GM23338 (cell line): ENCODE measurements at regions not wholly inside any gene's neighbourhood (a gene's known extent, or its start where the extent isn't known, plus 50 kb on each side); places are given as distances from the start of the nearest gene placed in this dataset.

Experiments
- ATAC-seq: fragments of 200-7000 bp; cut with Tn5 transposase; 3 replicates; pipeline ENCODE4 v1.9.1; 2020
- DNase-seq: peaks from one replicate; pipeline ENCODE4 v3.0.0-alpha.2; 2015; ENCODE audit warnings: low spot score
- H2AFZ ChIP-seq: fragments of 200-600 bp; sonication (generic); 2 replicates; pipeline ENCODE4 v1.8.0; 2016; ENCODE audit warnings: antibody characterized with exemption, mild to moderate bottlenecking, moderate library complexity
- H3F3A ChIP-seq: fragments of 200-600 bp; sonication (generic); replicated peaks from 2 replicates; pipeline ENCODE4 v1.8.0; 2017; ENCODE audit warnings: antibody characterized with exemption, mixed run types, low read depth
- H3K27ac ChIP-seq: fragments of 200-600 bp; sonication (generic); 2 replicates; pipeline ENCODE4 v1.6.1; 2016; ENCODE audit warnings: low read depth
- H3K27me3 ChIP-seq: fragments of 200-600 bp; sonication (generic); 2 replicates; pipeline ENCODE4 v1.8.0; 2016; ENCODE audit warnings: mild to moderate bottlenecking, mixed run types, moderate library complexity; ENCODE audit not compliant: insufficient read depth
- H3K36me3 ChIP-seq: fragments of 200-600 bp; sonication (generic); 2 replicates; pipeline ENCODE4 v1.8.0; 2016; ENCODE audit warnings: mild to moderate bottlenecking; ENCODE audit not compliant: insufficient read depth
- H3K4me1 ChIP-seq: fragments of 200-600 bp; sonication (generic); 2 replicates; pipeline ENCODE4 v1.8.0; 2016; ENCODE audit warnings: mild to moderate bottlenecking, moderate library complexity; ENCODE audit not compliant: insufficient read depth
- H3K4me2 ChIP-seq: fragments of 200-600 bp; sonication (generic); 2 replicates; pipeline ENCODE4 v1.7.1; 2017; ENCODE audit warnings: mixed run types
- H3K4me3 ChIP-seq: fragments of 200-600 bp; sonication (generic); 2 replicates; pipeline ENCODE4 v1.6.1; 2016; ENCODE audit warnings: mixed run types
- H3K79me2 ChIP-seq: fragments of 200-600 bp; sonication (generic); replicated peaks from 2 replicates; pipeline ENCODE4 v1.8.0; 2017; ENCODE audit warnings: mild to moderate bottlenecking; ENCODE audit not compliant: insufficient read depth
- H3K9me2 ChIP-seq: fragments of 200-600 bp; sonication (generic); 2 replicates; pipeline ENCODE4 v1.8.0; 2017; ENCODE audit not compliant: insufficient read depth
- H4K20me1 ChIP-seq: fragments of 200-600 bp; sonication (generic); replicated peaks from 2 replicates; pipeline ENCODE4 v1.8.0; 2017; ENCODE audit warnings: mild to moderate bottlenecking; ENCODE audit not compliant: insufficient read depth
- H3K27ac Mint-ChIP-seq: 2 replicates; pipeline ENCODE4 v1.8.0; 2020; ENCODE audit warnings: inconsistent platforms, mild to moderate bottlenecking, moderate library complexity, mixed read lengths
- H3K27me3 Mint-ChIP-seq: 3 replicates; pipeline ENCODE4 v1.8.0; 2022; ENCODE audit warnings: low read depth, mild to moderate bottlenecking, moderate library complexity, mixed read lengths, inconsistent platforms; ENCODE audit not compliant: insufficient read depth, poor library complexity
- H3K36me3 Mint-ChIP-seq: 3 replicates; pipeline ENCODE4 v1.8.0; 2021; ENCODE audit warnings: low read depth, mild to moderate bottlenecking, inconsistent platforms, moderate library complexity, mixed read lengths
- H3K4me1 Mint-ChIP-seq: 3 replicates; pipeline ENCODE4 v1.8.0; 2020; ENCODE audit warnings: mild to moderate bottlenecking, inconsistent platforms, mixed read lengths
- H3K4me3 Mint-ChIP-seq: 3 replicates; pipeline ENCODE4 v1.8.0; 2021; ENCODE audit warnings: moderate library complexity, mild to moderate bottlenecking, inconsistent platforms, mixed read lengths
- H3K9me3 Mint-ChIP-seq: 3 replicates; pipeline ENCODE4 v1.8.0; 2020; ENCODE audit warnings: moderate library complexity, mild to moderate bottlenecking, inconsistent platforms, mixed read lengths
- CREB1 ChIP-seq: fragments of 250-450 bp; sonication (Bioruptor Pico); IDR thresholded peaks from 2 replicates; pipeline ENCODE4 v1.5.0; 2020; ENCODE audit warnings: low read depth, mild to moderate bottlenecking, moderate library complexity
- EZH2 ChIP-seq: fragments of 200-600 bp; sonication (generic); IDR thresholded peaks from one replicate; pipeline ENCODE4 v1.8.0; 2017; ENCODE audit warnings: antibody characterized with exemption, mild to moderate bottlenecking, low read depth; ENCODE audit not compliant: unreplicated experiment
- EZH2phosphoT487 ChIP-seq: fragments of 200-600 bp; sonication (generic); IDR thresholded peaks from one replicate; pipeline ENCODE4 v1.8.1; 2018; ENCODE audit warnings: antibody characterized with exemption; ENCODE audit not compliant: unreplicated experiment
- JUNB ChIP-seq: IDR thresholded peaks from one replicate; pipeline ENCODE4 v1.6.1; 2016; ENCODE audit warnings: antibody characterized with exemption; ENCODE audit not compliant: unreplicated experiment
- NANOG ChIP-seq: IDR thresholded peaks from 2 replicates; pipeline ENCODE4 v1.6.1; 2016; ENCODE audit warnings: antibody characterized with exemption, borderline replicate concordance
- POLR2AphosphoS5 ChIP-seq: IDR thresholded peaks from 2 replicates; pipeline ENCODE4 v1.6.1; 2016; ENCODE audit warnings: antibody characterized with exemption, low read depth
- STAT1 ChIP-seq: IDR thresholded peaks from one replicate; pipeline ENCODE4 v1.6.1; 2016; ENCODE audit warnings: antibody characterized with exemption; ENCODE audit not compliant: unreplicated experiment
- ZNF114 ChIP-seq: fragments of 250-450 bp; sonication (Bioruptor Pico); IDR thresholded peaks from 2 replicates; pipeline ENCODE4 v1.5.0; 2020; ENCODE audit warnings: mild to moderate bottlenecking, moderate library complexity
- ZNF331 ChIP-seq: fragments of 250-450 bp; sonication (Bioruptor Pico); IDR thresholded peaks from 2 replicates; pipeline ENCODE4 v1.5.0; 2020; ENCODE audit warnings: low read depth, mild to moderate bottlenecking, moderate library complexity
- TF ChIP-seq, protein P1 (sequence below), 2 experiments: fragments of 200-600 bp in 1 of 2; sonication (generic) in 1 of 2; conservative IDR thresholded peaks; 2 replicates each; pipeline versions ENCODE4 v1.5.1 to v1.6.1; 2016 to 2017; ENCODE audit warnings: antibody characterized with exemption in 2 of 2, low read depth in 2 of 2, mild to moderate bottlenecking in 2 of 2, moderate library complexity in 1 of 2
- TF ChIP-seq, protein P2 (sequence below): fragments of 250-450 bp; sonication (Bioruptor Pico); IDR thresholded peaks from 2 replicates; pipeline ENCODE4 v1.5.0; 2020; ENCODE audit warnings: mild to moderate bottlenecking, moderate library complexity
- TF ChIP-seq, protein P3 (sequence below): IDR thresholded peaks from 2 replicates; pipeline ENCODE4 v1.6.1; 2016; ENCODE audit warnings: antibody characterized with exemption
- TF ChIP-seq, protein P4 (sequence below): IDR thresholded peaks from one replicate; pipeline ENCODE4 v1.6.1; 2018; ENCODE audit warnings: antibody characterized with exemption; ENCODE audit not compliant: unreplicated experiment

DNA sequence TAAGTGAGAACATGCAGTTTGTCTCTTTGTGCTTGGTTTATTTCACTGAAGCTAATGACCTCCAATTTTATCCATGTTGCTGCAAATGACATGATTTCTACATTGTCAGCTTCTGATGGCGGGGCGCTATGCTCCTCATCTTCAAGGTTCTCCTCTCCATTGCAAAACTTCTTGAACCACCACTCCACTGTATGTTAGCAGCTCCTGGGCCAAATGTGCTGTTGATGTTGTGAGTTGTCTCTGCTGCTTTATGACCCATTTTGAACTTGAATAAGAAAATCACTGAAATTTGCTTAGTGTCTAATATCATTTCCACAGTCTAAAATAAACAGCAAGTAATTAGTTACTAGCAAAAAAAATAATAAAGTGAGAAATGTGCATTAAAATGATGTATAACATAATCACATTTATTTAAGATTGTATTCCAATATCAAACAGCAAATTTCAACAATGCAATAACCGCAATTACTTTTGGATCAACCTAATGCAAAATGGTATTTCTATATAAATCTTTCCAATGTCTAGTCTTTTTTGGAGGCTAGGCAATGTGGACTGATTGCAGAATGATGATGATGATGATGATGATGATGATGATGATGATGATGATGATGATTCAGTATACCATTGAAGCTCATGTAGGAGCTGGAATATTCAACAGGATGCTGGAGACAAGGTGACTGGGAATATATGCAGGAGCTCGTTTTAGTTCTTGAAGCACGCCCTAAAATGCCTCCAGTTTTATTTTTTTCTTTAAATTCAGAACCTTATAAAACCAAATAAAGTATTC lies 304.9 kb upstream of the KYNU start:
- no peaks in the 10 kb centered on the region for H3F3A ChIP-seq
- Mint-ChIP-seq H3K4me3 (no peak overlapping the region), H3K9me3 (no peaks in the 10 kb centered on the region), H3K4me1 (peaks cover 9% of the 10 kb centered on the region), H3K36me3 (no peaks in the 10 kb centered on the region), H3K27ac (no peak overlapping the region), H3K27me3 (no peaks in the 10 kb centered on the region)
- no peaks in the 10 kb centered on the region for H3K27me3 ChIP-seq
- H3K36me3 ChIP-seq: no peaks in the 10 kb centered on the region
- H3K4me3 ChIP-seq: no peak overlapping the region
- no peaks in the 10 kb centered on the region for H3K9me2 ChIP-seq
- DNase-seq: no peak
- peaks cover 10% of the 10 kb centered on the region for H3K4me1 ChIP-seq
- ATAC-seq: no peak
- H2AFZ ChIP-seq: peak overlapping the region; percentile 61; the same call in 1 of the 2 replicates
- H3K27ac ChIP-seq: no peak overlapping the region
- no peaks in the 10 kb centered on the region for H3K79me2 ChIP-seq
- H4K20me1 ChIP-seq: no peaks in the 10 kb centered on the region
- no peak overlapping the region for H3K4me2 ChIP-seq
- TF ChIP-seq, protein P1, sequence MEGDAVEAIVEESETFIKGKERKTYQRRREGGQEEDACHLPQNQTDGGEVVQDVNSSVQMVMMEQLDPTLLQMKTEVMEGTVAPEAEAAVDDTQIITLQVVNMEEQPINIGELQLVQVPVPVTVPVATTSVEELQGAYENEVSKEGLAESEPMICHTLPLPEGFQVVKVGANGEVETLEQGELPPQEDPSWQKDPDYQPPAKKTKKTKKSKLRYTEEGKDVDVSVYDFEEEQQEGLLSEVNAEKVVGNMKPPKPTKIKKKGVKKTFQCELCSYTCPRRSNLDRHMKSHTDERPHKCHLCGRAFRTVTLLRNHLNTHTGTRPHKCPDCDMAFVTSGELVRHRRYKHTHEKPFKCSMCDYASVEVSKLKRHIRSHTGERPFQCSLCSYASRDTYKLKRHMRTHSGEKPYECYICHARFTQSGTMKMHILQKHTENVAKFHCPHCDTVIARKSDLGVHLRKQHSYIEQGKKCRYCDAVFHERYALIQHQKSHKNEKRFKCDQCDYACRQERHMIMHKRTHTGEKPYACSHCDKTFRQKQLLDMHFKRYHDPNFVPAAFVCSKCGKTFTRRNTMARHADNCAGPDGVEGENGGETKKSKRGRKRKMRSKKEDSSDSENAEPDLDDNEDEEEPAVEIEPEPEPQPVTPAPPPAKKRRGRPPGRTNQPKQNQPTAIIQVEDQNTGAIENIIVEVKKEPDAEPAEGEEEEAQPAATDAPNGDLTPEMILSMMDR (conservative IDR thresholded peaks at IDR 0.05; ENCODE audit: low read depth in 2 of 2): no peak
- TF ChIP-seq, protein P2, sequence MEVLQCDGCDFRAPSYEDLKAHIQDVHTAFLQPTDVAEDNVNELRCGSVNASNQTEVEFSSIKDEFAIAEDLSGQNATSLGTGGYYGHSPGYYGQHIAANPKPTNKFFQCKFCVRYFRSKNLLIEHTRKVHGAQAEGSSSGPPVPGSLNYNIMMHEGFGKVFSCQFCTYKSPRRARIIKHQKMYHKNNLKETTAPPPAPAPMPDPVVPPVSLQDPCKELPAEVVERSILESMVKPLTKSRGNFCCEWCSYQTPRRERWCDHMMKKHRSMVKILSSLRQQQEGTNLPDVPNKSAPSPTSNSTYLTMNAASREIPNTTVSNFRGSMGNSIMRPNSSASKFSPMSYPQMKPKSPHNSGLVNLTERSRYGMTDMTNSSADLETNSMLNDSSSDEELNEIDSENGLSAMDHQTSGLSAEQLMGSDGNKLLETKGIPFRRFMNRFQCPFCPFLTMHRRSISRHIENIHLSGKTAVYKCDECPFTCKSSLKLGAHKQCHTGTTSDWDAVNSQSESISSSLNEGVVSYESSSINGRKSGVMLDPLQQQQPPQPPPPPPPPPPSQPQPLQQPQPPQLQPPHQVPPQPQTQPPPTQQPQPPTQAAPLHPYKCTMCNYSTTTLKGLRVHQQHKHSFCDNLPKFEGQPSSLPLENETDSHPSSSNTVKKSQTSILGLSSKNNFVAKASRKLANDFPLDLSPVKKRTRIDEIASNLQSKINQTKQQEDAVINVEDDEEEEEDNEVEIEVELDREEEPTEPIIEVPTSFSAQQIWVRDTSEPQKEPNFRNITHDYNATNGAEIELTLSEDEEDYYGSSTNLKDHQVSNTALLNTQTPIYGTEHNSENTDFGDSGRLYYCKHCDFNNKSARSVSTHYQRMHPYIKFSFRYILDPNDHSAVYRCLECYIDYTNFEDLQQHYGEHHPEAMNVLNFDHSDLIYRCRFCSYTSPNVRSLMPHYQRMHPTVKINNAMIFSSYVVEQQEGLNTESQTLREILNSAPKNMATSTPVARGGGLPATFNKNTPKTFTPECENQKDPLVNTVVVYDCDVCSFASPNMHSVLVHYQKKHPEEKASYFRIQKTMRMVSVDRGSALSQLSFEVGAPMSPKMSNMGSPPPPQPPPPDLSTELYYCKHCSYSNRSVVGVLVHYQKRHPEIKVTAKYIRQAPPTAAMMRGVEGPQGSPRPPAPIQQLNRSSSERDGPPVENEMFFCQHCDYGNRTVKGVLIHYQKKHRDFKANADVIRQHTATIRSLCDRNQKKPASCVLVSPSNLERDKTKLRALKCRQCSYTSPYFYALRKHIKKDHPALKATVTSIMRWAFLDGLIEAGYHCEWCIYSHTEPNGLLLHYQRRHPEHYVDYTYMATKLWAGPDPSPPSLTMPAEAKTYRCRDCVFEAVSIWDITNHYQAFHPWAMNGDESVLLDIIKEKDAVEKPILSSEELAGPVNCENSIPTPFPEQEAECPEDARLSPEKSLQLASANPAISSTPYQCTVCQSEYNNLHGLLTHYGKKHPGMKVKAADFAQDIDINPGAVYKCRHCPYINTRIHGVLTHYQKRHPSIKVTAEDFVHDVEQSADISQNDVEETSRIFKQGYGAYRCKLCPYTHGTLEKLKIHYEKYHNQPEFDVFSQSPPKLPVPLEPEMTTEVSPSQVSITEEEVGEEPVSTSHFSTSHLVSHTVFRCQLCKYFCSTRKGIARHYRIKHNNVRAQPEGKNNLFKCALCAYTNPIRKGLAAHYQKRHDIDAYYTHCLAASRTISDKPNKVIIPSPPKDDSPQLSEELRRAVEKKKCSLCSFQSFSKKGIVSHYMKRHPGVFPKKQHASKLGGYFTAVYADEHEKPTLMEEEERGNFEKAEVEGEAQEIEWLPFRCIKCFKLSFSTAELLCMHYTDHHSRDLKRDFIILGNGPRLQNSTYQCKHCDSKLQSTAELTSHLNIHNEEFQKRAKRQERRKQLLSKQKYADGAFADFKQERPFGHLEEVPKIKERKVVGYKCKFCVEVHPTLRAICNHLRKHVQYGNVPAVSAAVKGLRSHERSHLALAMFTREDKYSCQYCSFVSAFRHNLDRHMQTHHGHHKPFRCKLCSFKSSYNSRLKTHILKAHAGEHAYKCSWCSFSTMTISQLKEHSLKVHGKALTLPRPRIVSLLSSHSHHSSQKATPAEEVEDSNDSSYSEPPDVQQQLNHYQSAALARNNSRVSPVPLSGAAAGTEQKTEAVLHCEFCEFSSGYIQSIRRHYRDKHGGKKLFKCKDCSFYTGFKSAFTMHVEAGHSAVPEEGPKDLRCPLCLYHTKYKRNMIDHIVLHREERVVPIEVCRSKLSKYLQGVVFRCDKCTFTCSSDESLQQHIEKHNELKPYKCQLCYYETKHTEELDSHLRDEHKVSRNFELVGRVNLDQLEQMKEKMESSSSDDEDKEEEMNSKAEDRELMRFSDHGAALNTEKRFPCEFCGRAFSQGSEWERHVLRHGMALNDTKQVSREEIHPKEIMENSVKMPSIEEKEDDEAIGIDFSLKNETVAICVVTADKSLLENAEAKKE (CRISPR knock-in tag): no peak
- TF ChIP-seq NANOG: no peak
- TF ChIP-seq JUNB: no peak
- TF ChIP-seq CREB1 (CRISPR knock-in tag): no peak
- TF ChIP-seq ZNF331 (CRISPR knock-in tag): no peak
- no peak for TF ChIP-seq POLR2AphosphoS5
- TF ChIP-seq EZH2: no peak
- TF ChIP-seq, protein P3, sequence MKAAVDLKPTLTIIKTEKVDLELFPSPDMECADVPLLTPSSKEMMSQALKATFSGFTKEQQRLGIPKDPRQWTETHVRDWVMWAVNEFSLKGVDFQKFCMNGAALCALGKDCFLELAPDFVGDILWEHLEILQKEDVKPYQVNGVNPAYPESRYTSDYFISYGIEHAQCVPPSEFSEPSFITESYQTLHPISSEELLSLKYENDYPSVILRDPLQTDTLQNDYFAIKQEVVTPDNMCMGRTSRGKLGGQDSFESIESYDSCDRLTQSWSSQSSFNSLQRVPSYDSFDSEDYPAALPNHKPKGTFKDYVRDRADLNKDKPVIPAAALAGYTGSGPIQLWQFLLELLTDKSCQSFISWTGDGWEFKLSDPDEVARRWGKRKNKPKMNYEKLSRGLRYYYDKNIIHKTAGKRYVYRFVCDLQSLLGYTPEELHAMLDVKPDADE: no peak
- TF ChIP-seq STAT1: no peak
- no peak for TF ChIP-seq EZH2phosphoT487
- no peak for TF ChIP-seq ZNF114 (CRISPR knock-in tag)
- TF ChIP-seq, protein P4, sequence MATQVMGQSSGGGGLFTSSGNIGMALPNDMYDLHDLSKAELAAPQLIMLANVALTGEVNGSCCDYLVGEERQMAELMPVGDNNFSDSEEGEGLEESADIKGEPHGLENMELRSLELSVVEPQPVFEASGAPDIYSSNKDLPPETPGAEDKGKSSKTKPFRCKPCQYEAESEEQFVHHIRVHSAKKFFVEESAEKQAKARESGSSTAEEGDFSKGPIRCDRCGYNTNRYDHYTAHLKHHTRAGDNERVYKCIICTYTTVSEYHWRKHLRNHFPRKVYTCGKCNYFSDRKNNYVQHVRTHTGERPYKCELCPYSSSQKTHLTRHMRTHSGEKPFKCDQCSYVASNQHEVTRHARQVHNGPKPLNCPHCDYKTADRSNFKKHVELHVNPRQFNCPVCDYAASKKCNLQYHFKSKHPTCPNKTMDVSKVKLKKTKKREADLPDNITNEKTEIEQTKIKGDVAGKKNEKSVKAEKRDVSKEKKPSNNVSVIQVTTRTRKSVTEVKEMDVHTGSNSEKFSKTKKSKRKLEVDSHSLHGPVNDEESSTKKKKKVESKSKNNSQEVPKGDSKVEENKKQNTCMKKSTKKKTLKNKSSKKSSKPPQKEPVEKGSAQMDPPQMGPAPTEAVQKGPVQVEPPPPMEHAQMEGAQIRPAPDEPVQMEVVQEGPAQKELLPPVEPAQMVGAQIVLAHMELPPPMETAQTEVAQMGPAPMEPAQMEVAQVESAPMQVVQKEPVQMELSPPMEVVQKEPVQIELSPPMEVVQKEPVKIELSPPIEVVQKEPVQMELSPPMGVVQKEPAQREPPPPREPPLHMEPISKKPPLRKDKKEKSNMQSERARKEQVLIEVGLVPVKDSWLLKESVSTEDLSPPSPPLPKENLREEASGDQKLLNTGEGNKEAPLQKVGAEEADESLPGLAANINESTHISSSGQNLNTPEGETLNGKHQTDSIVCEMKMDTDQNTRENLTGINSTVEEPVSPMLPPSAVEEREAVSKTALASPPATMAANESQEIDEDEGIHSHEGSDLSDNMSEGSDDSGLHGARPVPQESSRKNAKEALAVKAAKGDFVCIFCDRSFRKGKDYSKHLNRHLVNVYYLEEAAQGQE: no peak
